T-helper 9 cell (primary cell): ENCODE measurements at regions not wholly inside any gene's neighbourhood (a gene's known extent, or its start where the extent isn't known, plus 50 kb on each side); places are given as distances from the start of the nearest gene placed in this dataset.

ENCODE experiments used
- DNase-seq: peaks from one replicate; pipeline ENCODE4 v3.0.0-alpha.2; 2020

DNA sequence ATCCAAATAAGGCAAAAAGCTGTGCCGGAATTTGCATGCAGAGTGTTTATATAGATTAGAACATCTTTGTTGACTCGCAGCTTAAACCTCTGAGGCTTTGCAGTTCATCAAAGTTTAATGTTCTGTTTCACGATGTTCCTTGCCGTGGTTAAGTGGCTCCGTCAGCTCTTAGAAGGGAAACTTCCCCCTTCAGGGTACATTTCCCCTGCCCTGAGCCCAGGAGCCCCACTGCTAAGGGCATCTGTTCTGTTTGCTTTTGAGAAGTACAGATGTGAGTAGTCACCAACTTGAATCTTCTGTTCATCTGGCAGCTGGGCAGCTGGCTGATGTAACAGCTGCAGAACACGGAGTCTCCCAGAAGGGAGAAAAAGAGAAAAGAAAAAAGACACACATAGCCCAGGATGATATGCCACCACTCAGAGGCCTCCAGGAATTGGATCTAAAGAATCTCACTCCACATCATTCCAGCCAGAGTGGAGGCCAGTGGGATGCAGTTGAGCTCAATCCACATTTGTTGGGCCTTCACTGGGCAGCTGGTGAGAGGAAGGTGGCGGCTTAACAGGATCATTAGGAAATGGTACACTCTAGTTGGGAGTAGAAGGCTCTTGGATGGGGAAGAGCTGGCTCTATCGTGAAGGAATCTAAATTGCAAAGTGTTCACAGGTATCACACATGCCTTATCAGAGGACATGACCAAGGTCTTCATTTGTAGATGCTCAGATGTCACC is 178.7 kb upstream of the RBPJ start:
- DNase-seq = no peak

- DNase-seq = no peak
Measured at GRCh38 chr4:26144526-26145155, 176.2 kb upstream of the RBPJ start.

DNA sequence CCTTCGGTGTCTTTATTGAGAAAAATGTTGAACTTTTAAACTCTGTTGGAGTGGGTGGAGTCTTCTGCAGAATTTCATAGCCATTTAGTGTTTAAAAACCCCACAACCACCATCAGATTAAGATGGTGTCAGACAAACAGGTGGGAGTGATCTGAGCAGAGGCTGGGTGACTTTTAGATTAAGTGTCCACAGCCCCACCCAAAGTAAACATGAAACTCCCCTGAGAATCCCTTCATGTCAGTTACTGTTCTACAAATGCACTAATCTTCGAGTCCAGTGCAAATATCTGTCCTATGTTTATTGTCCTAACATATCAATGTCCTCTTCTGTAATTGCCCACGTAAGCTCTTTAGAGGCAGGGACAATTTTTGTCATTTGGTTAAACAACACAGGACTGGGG is 175.6 kb upstream of the RBPJ start:
- no peak for DNase-seq

DNA sequence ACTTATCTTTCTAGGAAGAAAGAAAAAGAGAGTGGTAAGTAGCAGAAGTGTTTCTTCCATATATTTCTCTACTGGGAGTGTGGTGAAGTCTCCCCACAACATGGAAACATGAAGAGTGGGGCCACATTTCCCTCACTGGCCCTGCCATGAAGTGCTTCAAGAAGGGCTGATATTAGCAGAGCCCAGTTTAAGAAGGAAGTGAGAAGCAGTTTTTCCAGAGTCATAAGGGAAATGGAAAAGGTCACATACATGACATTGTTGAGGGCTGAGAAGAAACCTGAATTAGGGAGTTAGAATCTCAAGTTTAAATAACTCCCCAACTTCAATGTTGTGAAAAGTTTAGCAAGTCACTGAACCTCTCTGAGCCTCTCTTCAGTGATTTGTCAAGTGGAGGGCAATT is 171.9 kb upstream of the RBPJ start:
- DNase-seq = no peak

- DNase-seq = no peak
Measured at GRCh38 chr4:26150948-26151347, 169.9 kb upstream of the RBPJ start.

GRCh38 chr4:26151615-26152014 is 169.2 kb upstream of the RBPJ start:
- DNase-seq = no peak

- DNase-seq = no peak
Measured at GRCh38 chr4:26152056-26152455, 168.8 kb upstream of the RBPJ start.

GRCh38 chr4:26157541-26157940 is 163.3 kb upstream of the RBPJ start:
- no peak for DNase-seq

- DNase-seq = no peak
Measured at GRCh38 chr4:26160591-26160990, 160.2 kb upstream of the RBPJ start.

- no peak for DNase-seq
Measured at GRCh38 chr4:26161030-26161824, 159.6 kb upstream of the RBPJ start.

DNA sequence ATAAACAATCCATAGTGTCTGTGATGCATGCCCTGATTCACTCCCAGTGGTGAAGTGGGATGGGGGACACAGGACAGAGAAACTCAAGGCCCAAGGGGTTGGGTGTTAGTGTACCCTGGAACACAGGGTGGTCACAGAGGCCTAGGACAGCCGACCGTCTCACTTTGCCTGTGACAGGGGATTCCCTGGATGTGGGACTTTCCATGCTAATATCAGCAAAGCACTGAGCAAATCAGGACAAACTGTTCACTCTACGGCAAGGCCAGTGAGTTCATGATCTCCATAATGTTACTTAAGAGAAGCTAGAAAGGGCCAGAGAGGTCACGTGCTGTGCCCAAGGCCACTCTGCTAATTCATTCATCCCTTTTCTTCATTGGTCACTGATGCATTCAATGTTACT is 158.7 kb upstream of the RBPJ start:
- DNase-seq = no peak

- no peak for DNase-seq
Measured at GRCh38 chr4:26163425-26164362, 157.1 kb upstream of the RBPJ start.

DNA sequence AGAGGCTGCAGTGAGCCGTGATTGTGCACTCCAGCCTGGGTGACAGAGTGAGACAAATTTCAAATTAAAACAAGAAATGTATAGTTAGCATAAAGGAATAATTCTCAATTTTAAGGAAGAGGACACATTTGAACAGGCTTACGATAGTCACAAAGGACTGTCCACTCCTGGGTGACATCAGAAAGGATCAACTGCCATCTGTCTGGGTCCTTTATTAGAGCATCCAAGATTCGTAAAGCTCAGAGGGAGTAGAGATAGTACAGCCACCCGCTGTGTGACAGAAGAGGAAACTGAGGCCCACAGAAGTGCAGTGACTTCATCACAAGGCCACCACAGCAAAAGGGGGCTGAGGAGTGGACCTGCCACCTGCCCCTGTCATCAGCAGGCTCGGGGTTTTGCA is 149.3 kb upstream of the RBPJ start:
- DNase-seq = no peak

DNA sequence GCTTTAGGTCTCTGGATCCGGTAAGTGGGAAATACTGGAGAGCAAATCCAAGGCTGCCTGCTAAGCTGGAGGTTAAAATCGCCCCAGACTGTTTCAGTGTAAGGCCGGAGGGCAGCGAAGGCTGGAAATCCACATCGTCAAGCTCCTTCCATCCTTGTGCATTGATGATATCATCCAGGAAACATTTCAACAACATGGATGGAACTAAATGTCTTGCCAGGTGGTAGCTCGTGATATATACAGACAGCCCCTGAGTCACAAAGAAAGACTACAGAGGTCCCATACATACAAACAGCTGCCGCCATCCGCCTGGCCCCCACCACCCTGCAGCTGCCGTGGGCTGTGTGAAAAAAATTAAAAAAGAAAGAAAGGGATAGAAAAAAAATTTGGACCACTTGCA is 148.9 kb upstream of the RBPJ start:
- no peak for DNase-seq

DNA sequence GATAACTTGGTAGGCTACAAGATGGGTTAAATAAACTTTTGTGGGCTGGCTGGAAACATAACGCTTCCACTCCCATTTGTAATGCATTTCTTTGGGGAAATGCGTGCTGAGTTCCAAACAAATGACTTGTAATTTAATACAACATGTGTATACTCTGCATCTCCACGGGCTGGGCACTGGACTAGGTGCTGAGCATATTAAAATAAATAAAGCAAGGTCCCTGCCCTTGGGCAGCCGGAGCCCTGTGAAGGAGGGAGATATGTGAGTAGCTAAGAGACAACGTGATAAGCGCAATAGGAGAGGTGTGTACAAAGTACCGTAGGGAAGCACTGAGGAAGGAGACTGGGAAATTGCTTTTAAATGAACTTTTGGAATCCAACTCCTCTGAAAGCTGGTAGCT is 147.2 kb upstream of the RBPJ start:
- DNase-seq = no peak

GRCh38 chr4:26174027-26174426 is 146.8 kb upstream of the RBPJ start:
- DNase-seq = no peak

DNA sequence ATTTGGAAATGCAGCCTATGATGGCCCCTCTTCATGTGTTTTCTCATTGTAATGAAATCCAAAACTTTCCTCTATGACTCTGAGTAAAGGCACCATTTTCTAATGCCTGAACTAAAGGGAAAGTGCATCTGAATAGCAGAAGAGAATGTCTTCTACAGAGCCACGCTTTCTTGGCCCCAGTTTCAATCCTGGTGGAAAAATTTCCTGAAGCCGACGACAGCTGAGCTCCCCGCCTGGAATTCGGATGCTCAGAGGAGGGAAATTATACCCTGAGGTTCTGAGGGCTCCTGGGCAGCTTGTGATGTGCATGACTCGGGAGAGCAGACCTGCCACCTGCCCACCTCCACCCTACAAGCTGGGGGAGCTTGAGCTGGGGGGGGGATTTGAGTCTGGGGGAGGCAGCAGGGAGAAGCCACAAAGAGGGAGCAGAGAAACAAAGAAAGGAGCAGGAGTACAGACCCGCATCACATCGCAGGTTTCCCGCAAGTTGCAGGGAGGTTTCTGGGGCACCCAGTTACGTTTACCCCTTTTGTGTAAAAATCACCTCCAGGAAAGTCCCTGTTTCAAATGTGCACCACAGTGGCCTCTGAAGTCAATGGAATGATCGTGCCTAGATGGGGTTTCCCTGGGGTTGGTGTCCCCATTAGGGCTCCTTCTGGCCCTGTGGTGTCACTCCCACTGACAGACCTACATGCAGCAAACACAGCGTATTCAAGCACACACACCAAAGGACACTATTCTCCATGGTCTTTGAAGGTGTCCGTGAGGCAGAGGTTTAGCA is 145.6 kb upstream of the RBPJ start:
- peak; percentile 11 for DNase-seq

DNA sequence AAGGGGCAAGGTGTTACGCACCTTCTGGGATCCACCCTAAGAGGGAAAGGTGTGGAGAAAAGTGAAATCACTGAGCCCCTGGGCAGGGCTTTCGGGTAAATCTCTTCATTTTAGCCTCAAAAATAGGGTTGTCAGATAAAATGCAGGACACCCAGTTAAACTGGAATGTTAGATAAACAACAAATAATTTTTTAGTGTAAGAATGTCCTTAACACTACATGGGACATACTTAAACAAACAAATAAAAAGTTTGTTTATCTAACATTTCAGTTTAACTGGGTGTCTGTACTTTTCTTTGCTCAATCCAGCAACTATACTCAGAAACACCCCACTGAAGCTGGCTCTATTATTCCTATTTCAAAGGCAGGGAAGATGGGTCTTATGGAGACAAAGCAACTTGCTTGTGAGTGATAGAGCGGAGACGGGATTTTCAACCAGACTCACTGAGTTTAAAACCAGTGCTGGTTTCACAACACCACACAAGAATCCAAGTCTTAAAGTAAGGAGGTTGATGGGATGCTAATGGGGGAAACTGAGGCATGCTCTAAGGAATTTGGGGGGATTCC is 144.8 kb upstream of the RBPJ start:
- no peak for DNase-seq

DNA sequence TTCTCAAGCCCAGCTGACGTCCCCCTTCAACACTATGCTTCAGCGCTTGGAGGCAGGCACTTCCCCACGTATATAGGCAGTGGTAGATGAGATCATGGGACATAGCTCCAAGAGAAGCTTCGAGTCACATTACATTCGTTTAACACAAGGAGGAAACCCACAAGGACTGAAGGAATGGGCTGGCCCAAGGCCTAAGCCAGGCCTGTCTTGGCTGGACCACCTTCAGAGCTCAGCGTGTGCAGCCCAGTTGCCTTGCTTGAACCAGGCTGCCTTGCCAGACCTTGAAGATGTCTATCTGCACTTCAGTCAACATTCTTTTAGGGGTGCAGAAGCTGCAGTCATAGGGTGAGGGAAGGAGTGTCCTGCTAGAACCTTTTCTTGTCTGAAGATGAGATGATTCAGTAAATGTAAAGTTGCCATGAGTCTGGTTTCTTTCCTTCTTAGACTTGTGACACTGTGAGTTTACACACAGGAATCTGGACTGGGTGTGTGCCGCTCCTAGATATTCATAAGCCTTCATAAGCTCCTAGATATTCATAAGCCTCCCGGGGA is 144.1 kb upstream of the RBPJ start:
- DNase-seq = no peak

- DNase-seq = no peak
Measured at GRCh38 chr4:26178854-26179253, 142.0 kb upstream of the RBPJ start.

DNA sequence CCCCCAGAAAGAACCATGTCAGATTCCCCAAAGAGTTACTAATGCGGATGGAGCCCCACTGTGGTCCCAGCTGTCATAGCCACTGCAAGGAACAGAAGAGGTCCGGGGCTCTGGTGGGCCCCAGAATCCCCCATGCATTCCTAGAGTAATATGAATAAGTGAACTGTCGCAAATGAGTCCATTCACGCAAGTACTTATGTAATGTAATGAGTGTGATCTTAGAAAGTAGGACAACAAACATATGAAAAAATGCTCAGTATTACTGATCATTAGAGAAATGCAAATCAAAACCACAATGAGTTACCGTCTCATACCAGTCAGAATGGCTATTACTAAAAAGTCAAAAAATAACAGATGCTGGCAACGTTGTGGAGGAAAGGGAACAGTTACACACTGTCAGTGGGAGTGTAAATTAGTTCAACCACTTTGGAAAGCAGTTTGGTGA is 141.5 kb upstream of the RBPJ start:
- DNase-seq = no peak
